ENCODE measurements at regions not wholly inside any gene's neighbourhood (a gene's known extent, or its start where the extent isn't known, plus 50 kb on each side); places are given as distances from the start of the nearest gene placed in this dataset.
"Not testable (repeated sequence)": the region's sequence is repeated elsewhere in the genome, so short reads cannot be mapped to it uniquely, and the experiment has no call there.

GRCh38 chr12:127133675-127134335 lies 1133.2 kb upstream of the TMEM132C start:
- no peak for DNase-seq

GRCh38 chr12:127140864-127141484 lies 1126.0 kb upstream of the TMEM132C start:
- not testable (repeated sequence) for DNase-seq

- DNase-seq = no peak
These were observed 1124.0 kb upstream of the TMEM132C start for GRCh38 chr12:127143020-127143419.

- no peak for DNase-seq
These were observed 1122.2 kb upstream of the TMEM132C start for GRCh38 chr12:127144770-127145169.

GRCh38 chr12:127145241-127145928 lies 1121.6 kb upstream of the TMEM132C start:
- no peak for DNase-seq

GRCh38 chr12:127145929-127146789 lies 1120.8 kb upstream of the TMEM132C start:
- no peak for DNase-seq

GRCh38 chr12:127146991-127147718 lies 1119.8 kb upstream of the TMEM132C start:
- DNase-seq = no peak

GRCh38 chr12:127147724-127148123 lies 1119.2 kb upstream of the TMEM132C start:
- no peak for DNase-seq

GRCh38 chr12:127148318-127148717 lies 1118.7 kb upstream of the TMEM132C start:
- no peak for DNase-seq

- no peak for DNase-seq
These were observed 1117.6 kb upstream of the TMEM132C start for GRCh38 chr12:127149226-127149964.

GRCh38 chr12:127150028-127150427 lies 1116.9 kb upstream of the TMEM132C start:
- no peak for DNase-seq

GRCh38 chr12:127150479-127150878 lies 1116.5 kb upstream of the TMEM132C start:
- DNase-seq = no peak

GRCh38 chr12:127150956-127151355 lies 1116.0 kb upstream of the TMEM132C start:
- DNase-seq = no peak

- DNase-seq = no peak
These were observed 1113.0 kb upstream of the TMEM132C start for GRCh38 chr12:127153996-127154395.

GRCh38 chr12:127154830-127155229 lies 1112.1 kb upstream of the TMEM132C start:
- not testable (repeated sequence) for DNase-seq

GRCh38 chr12:127155935-127156619 lies 1110.9 kb upstream of the TMEM132C start:
- DNase-seq = not testable (repeated sequence)

GRCh38 chr12:127157501-127158366 lies 1109.2 kb upstream of the TMEM132C start:
- not testable (repeated sequence) for DNase-seq

- no peak for DNase-seq
These were observed 1108.4 kb upstream of the TMEM132C start for GRCh38 chr12:127158385-127159061.

GRCh38 chr12:127161466-127161865 lies 1105.5 kb upstream of the TMEM132C start:
- DNase-seq = no peak
